RWPE1 (cell line): ENCODE measurements at regions not wholly inside any gene's neighbourhood (a gene's known extent, or its start where the extent isn't known, plus 50 kb on each side); places are given as distances from the start of the nearest gene placed in this dataset.

Experiments
- CTCF ChIA-PET: fragments of 350-600 bp; sonication (Branson Sonifier 250); formaldehyde crosslinking; extraction: SDS; loops from one replicate; lab custom pipeline; 2021; lab: Yijun Ruan, JAX
- POLR2A ChIA-PET: fragments of 400-600 bp; formaldehyde crosslinking; extraction: SDS; loops from one replicate; lab custom pipeline; 2020; ENCODE audit warnings: antibody characterized with exemption; ENCODE audit not compliant: low non-redundant PET; lab: Yijun Ruan, JAX
- DNase-seq: peaks from one replicate; pipeline ENCODE4 v3.0.0; 2012; ENCODE audit warnings: low spot score
- H3K27ac ChIP-seq: fragments of 450-650 bp; 2 replicates; pipeline ENCODE4 v1.5.1; 2017
- TF ChIP-seq, protein P1 (sequence below): fragments of 450-650 bp; conservative IDR thresholded peaks from 2 replicates; pipeline ENCODE4 v1.5.1; 2017; ENCODE audit warnings: low read depth, mild to moderate bottlenecking

DNA sequence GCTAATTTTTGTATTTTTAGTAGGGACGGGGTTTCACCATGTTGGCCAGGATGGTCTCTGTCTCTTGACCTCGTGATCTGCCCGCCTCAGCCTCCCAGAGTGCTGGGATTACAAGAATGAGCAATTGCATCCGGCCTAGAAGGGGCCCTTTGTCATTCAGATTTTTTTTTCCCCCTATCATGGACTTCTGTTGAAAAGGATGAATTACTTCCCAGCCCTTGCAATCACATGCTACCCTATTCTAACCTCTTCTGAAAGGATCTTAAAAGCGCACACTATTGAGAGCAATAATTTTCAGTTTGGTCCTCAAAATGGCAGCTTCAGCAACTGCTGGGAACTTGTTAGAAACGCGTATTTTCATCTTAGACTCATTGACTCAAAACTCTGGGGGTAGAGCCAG lies 575.6 kb upstream of the KIRREL3 start:
- no peak overlapping the region for H3K27ac ChIP-seq
- DNase-seq = no peak
- TF ChIP-seq, protein P1, sequence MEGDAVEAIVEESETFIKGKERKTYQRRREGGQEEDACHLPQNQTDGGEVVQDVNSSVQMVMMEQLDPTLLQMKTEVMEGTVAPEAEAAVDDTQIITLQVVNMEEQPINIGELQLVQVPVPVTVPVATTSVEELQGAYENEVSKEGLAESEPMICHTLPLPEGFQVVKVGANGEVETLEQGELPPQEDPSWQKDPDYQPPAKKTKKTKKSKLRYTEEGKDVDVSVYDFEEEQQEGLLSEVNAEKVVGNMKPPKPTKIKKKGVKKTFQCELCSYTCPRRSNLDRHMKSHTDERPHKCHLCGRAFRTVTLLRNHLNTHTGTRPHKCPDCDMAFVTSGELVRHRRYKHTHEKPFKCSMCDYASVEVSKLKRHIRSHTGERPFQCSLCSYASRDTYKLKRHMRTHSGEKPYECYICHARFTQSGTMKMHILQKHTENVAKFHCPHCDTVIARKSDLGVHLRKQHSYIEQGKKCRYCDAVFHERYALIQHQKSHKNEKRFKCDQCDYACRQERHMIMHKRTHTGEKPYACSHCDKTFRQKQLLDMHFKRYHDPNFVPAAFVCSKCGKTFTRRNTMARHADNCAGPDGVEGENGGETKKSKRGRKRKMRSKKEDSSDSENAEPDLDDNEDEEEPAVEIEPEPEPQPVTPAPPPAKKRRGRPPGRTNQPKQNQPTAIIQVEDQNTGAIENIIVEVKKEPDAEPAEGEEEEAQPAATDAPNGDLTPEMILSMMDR = no peak
- CTCF ChIA-PET = no interaction called here
- POLR2A ChIA-PET = interaction anchor here (0.6 kb wide), 1 partner anchor 746 kb away, joined by 6 read pairs; no protein-coding TSS in a partner anchor

DNA sequence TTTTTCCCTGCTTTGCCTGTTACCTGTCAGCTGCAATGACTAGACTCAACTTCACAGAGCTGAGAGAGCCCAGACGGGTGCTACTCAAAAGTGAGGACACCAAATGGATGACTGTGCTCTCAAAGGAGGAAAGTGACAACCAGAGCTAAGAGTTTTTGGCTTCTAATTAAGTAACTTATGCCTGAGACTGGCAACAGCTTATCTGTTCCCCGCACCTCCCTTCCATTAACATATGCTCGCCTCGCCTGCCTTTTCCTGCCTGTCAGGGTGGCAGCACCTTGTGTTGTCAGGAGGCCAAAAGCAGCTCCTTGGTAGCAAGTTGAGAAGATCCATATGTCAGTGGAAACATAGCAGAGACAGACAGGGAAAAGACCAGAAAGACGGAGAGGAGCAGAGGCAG lies 573.9 kb upstream of the KIRREL3 start:
- DNase-seq = no peak
- TF ChIP-seq, protein P1 = no peak
- no peak overlapping the region for H3K27ac ChIP-seq
- POLR2A ChIA-PET = no interaction called here
- CTCF ChIA-PET = interaction anchor here (0.6 to 0.7 kb wide), 3 partner anchors 216 to 1348 kb away, joined by 3 to 4 read pairs (median 3); no protein-coding TSS in a partner anchor

DNA sequence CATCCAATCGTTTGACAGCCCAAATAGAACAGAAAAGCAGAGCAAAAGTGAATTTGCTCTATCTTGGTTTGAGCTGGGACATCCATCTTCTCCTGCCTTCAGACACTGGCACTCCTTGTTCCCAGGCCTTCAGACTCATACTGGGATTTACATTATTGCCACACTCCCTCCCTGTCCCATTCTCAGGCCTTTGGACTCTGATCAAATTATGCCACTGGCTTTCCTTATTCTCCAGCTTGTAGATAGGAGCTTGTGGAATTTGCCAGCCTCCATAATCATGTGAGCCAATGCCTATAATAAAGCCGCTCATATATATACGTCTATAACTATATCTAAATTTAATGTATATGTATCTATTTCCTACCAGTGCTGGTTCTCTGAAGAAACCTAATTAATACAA lies 568.3 kb upstream of the KIRREL3 start:
- TF ChIP-seq, protein P1 = no peak
- DNase-seq = no peak
- ChIA-PET POLR2A (no interaction called here), CTCF (interaction anchor here (0.6 kb wide), 1 partner anchor 1209 kb away, joined by 3 read pairs; no protein-coding TSS in a partner anchor)
- no peak overlapping the region for H3K27ac ChIP-seq

DNA sequence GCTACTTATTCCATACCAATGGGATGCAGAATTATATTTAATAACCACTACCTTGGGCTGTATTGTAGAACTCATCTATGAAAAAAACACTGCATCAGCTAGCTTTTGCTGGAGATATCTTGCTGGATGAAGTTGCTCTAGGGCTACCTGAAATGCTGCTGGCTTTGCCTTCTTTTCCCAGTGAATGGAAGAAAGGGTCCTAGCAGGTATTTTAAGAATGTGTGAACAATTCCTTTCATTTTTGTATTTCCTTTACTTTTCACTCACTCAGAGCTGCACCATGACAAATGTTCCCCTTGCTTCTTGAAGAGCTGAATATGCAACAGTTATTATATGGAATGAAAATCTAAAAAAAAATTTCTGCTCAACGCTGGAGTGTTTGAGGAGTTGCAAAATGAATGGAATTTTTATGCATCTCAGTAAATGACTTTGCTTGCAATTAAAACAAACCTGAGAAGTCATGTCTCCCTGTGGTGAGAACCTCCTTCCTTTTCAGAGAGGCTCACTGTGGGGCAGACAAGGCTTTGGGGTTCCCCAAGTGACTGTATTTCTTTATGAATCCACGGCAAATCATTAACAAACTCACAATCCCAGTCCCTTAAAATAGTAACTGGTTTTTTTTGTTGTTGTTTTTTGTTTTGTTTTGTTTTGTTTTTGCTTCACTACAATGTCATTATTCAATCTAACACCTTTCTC lies 566.8 kb upstream of the KIRREL3 start:
- H3K27ac ChIP-seq = no peak overlapping the region
- TF ChIP-seq, protein P1 = no peak
- ChIA-PET CTCF (interaction anchor here (0.6 kb wide), 1 partner anchor 243 kb away, joined by 3 read pairs; no protein-coding TSS in a partner anchor), POLR2A (no interaction called here)
- DNase-seq = no peak

DNA sequence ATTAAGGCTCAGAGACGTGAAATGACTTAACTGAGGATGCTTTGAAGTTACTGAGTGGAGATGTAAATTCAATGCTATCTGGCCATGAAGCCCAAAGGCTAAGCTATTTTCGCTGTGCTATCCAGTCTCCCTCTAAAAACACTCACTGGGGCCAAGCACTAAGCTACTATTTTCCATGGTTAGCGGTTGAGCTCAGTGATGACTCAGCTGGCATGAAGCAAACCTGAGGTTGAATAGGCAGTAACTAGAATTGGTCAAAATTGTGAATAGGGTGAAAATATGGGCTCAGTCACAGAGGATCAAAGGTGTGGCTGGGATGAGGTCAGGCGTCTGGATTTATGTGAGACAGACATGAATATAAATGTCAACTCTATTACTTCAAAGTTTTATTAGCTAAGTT lies 564.2 kb upstream of the KIRREL3 start:
- no peak overlapping the region for H3K27ac ChIP-seq
- ChIA-PET POLR2A (no interaction called here), CTCF (no interaction called here)
- no peak for DNase-seq
- TF ChIP-seq, protein P1 = no peak

DNA sequence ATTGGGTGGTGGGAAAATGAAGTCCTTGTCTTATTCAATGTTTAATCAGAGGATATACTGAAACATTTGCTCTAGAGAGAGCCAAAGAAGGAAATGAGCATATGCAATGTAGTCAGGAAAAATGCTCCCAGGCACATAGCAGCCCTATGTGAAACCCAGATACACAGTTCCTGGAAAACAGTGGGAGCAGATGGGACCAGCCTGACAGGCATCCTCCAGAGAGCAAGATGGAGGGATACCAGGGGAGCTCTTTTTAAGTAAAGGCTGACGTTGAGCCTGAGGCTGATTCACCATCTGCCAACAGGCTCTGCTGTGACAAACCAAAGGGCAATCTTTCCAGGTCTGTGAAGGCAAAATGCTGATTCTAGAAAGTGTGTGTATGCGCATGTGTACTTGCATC lies 559.4 kb upstream of the KIRREL3 start:
- no peak overlapping the region for H3K27ac ChIP-seq
- no peak for DNase-seq
- TF ChIP-seq, protein P1 = no peak
- POLR2A ChIA-PET = no interaction called here
- CTCF ChIA-PET = no interaction called here
